DOHH2 (cell line): ENCODE measurements at regions not wholly inside any gene's neighbourhood (a gene's known extent, or its start where the extent isn't known, plus 50 kb on each side); places are given as distances from the start of the nearest gene placed in this dataset.

ENCODE experiments used
- CTCF ChIP-seq: fragments of 200-600 bp; sonication (generic); IDR thresholded peaks from one replicate; pipeline ENCODE4 v1.5.1; 2014; ENCODE audit warnings: antibody characterized with exemption, mild to moderate bottlenecking, low read depth, low read length; ENCODE audit not compliant: poor library complexity, severe bottlenecking
- EZH2phosphoT487 ChIP-seq: fragments of 200-600 bp; sonication (generic); IDR thresholded peaks from 2 replicates; pipeline ENCODE4 v1.6.1; 2017; ENCODE audit warnings: borderline replicate concordance, mild to moderate bottlenecking, antibody characterized with exemption, low read length, moderate library complexity, mixed read lengths

GRCh38 chr2:48249631-48250473, 64.6 kb upstream of the FOXN2 start:
- TF ChIP-seq CTCF (no peak), EZH2phosphoT487 (no peak)
